Activated CD8-positive, alpha-beta memory T cell treated with anti-CD3 and anti-CD28 coated beads, Interleukin-2, amount 50 U/mL, for 24 hours (primary cell): ENCODE measurements at regions not wholly inside any gene's neighbourhood (a gene's known extent, or its start where the extent isn't known, plus 50 kb on each side); places are given as distances from the start of the nearest gene placed in this dataset.

ENCODE experiments used
- DNase-seq: peaks from one replicate; pipeline ENCODE4 v3.0.0-alpha.2; 2020; ENCODE audit errors: extremely low read depth

DNA sequence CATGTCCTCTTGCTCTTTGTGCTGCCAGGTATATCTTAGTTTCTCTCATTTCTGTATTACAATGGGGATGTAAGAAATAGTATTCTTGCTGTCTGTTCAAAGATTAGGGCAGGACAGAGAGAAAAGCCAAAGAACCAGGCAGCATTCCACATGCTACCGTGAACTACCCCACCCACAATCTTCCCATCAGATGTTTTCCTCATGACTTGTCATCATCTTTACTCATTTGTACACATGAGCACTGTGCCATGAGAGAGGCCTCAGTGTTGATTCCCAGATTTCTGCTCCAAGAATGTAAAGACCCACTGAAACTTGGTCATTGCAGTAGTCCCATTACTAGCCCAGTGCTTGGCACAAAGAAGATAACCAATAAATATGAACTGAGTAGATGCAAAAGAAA, 354.6 kb upstream of the RASGEF1B start:
- DNase-seq: no peak

- DNase-seq: no peak
Observed at GRCh38 chr4:81818385-81818920, 346.7 kb upstream of the RASGEF1B start.

- DNase-seq: no peak
Observed at GRCh38 chr4:81816031-81816761, 344.5 kb upstream of the RASGEF1B start.

DNA sequence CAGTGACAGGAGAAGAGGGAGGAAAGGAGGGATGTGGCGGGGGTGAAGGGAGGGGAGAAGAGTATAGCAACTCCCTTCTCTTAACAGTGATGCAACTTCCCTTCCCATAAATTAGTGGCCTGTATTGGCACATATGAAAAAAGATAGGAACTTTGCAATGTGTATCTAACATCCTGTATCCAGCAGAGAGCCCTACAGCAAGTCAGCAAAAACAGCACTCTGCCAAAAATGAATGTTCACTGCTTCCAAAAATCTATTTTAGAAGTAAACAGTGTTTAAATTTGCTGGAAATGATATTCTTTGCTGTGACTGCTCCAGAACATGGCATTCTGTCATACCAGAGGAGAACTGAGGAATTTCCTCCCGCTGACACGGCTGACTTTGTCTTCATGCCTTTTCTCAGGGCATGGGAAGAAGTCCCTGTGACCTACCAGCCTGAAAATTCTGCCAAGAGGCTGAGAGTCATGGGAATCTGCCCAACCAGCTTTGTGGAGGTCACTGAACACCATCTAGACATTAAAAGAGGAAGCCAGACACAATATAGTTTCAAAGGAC, 343.4 kb upstream of the RASGEF1B start:
- DNase-seq: no peak

DNA sequence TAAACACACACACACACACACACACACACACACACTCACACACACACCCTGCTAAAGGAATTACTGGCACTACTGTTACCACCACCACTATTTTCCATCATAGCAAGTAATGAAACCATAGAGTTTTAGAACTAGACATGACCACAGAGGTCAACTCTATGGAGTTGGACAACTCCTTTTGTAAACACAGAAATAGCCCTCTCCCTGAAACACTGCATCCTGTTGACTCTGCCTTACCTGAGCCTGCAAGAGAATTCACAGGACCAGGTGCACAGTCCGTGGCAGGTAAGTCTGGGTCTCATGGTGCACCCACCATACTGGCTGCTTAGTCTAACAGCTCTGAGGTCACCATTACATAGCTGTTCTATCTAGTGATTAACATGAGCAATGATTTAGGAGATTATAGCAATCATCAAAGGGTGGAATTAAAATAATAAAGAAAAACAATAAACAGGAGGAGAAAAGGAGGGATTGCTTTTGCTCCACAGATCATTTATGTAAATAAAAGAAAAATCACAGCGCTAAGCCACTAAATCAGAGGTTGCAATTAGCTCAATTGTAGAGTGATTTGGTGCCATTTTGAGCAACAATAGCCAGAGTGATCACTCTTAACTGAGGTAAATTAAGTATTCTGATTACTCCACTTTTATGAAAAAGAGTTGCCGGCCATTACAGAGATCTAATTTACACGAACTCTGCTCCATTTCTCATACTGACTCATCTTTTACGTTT, 340.0 kb upstream of the RASGEF1B start:
- no peak for DNase-seq

GRCh38 chr4:81808011-81808672, 336.4 kb upstream of the RASGEF1B start:
- no peak for DNase-seq

- DNase-seq: no peak
Observed at GRCh38 chr4:81807386-81807785, 335.7 kb upstream of the RASGEF1B start.

- DNase-seq: no peak
Observed at GRCh38 chr4:81806485-81806884, 334.8 kb upstream of the RASGEF1B start.

DNA sequence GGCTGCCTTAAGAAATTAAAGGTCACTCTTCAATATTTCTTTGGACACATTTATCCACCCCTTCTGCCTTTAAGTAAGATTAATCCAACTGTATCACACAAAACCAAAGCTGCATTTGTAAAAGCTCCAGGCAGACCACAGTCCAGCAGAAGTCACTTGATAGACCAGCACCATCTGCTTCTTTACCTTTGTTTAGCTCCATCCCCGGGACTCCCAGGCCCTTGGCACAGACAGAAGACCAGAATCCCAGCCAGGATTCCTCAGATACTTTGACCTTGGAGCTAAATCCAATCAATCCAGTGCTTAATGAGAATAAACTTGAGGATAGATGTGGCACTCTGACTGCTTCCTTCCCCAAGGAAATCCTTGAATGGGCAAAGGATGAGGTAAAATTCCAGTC, 333.1 kb upstream of the RASGEF1B start:
- no peak for DNase-seq

DNA sequence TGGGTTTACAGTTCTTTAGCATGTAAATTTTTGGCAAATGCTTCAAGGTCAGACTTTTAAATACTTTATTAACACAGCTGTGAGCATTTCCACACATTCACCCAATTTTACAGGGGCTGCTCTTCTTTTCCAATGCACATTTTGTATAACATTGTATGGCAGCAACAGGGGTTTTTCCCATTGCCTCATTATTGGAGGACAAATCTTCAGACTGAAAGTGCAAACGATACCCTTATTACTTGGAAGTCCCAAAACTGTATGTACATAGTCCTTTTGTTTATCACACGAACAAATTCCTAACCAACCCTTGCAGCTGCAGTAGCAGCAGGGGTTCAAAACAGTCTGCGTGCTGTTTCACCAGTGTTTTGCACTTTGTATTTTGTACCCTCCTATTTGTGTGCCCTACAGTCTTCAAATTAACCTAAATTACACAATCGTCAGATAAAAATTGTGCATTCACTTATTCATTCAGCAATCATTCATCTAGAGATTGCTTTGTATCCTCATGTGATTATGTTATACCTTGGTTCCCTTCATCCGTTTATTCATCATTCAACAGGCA, 330.7 kb upstream of the RASGEF1B start:
- DNase-seq: no peak

DNA sequence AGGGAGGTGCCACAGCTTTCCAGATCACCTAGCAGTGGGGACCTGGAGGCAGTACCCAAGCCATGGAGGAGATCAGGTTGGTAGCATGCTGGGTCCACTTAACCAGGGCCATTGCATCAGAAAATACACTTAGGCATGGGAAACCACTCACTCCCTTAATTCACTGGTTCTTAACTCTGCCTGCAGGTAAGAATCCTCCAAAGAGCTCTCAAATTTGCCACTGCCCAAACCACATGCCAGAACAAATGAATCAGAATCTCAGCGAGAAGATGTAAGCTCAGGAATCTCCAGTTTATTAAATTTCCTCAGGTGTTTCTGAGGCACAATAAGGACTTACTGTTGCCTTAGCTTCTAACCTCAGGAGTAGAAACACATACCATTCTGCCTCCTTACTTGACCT, 327.7 kb upstream of the RASGEF1B start:
- DNase-seq: no peak

- no peak for DNase-seq
Observed at GRCh38 chr4:81796790-81797528, 325.3 kb upstream of the RASGEF1B start.

- DNase-seq: no peak
Observed at GRCh38 chr4:81792521-81792920, 320.8 kb upstream of the RASGEF1B start.

GRCh38 chr4:81790477-81790876, 318.8 kb upstream of the RASGEF1B start:
- no peak for DNase-seq

GRCh38 chr4:81789741-81790399, 318.2 kb upstream of the RASGEF1B start:
- no peak for DNase-seq

DNA sequence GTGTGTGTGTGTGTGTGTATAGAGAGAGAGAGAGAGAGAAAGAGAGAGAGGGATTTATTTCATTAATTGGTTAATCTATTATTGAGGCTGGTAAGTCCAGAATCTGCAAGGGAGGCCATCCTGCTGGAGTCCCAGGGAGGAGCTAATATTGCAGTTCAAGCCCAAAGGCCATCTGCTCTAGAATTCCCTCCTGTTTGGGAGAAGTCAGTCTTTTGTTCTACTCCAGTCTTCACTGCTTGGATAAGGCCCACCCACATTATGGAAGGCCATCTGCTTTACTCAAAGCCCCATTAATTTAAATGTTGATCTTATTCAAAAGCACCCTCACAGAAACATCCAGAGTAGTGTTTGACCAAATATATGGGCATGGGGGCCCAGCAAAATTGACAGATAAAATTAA, 317.5 kb upstream of the RASGEF1B start:
- DNase-seq: no peak

GRCh38 chr4:81786766-81787165, 315.1 kb upstream of the RASGEF1B start:
- DNase-seq: no peak

- DNase-seq: no peak
Observed at GRCh38 chr4:81786063-81786763, 314.5 kb upstream of the RASGEF1B start.

- no peak for DNase-seq
Observed at GRCh38 chr4:81785338-81785737, 313.6 kb upstream of the RASGEF1B start.

GRCh38 chr4:81783558-81783957, 311.9 kb upstream of the RASGEF1B start:
- DNase-seq: no peak
